ENCODE measurements at regions not wholly inside any gene's neighbourhood (a gene's known extent, or its start where the extent isn't known, plus 50 kb on each side); places are given as distances from the start of the nearest gene placed in this dataset.
"Not testable (repeated sequence)": the region's sequence is repeated elsewhere in the genome, so short reads cannot be mapped to it uniquely, and the experiment has no call there.

GRCh38 chr11:24274214-24274781 lies 222.6 kb upstream of the LUZP2 start:
- DNase-seq (ENCODE audit: low read depth), result not testable (repeated sequence)

- DNase-seq (ENCODE audit: low read depth), result no peak
Observed at GRCh38 chr11:24286238-24286637, 210.6 kb upstream of the LUZP2 start.

- no peak for DNase-seq (ENCODE audit: low read depth)
Observed at GRCh38 chr11:24289301-24289700, 207.6 kb upstream of the LUZP2 start.

- DNase-seq (ENCODE audit: low read depth), result no peak
Observed at GRCh38 chr11:24293964-24294363, 202.9 kb upstream of the LUZP2 start.

- no peak for DNase-seq (ENCODE audit: low read depth)
Observed at GRCh38 chr11:24295360-24295759, 201.5 kb upstream of the LUZP2 start.

GRCh38 chr11:24297461-24297860 lies 199.4 kb upstream of the LUZP2 start:
- no peak for DNase-seq (ENCODE audit: low read depth)

GRCh38 chr11:24298146-24298545 lies 198.7 kb upstream of the LUZP2 start:
- no peak for DNase-seq (ENCODE audit: low read depth)

GRCh38 chr11:24311974-24312373 lies 184.9 kb upstream of the LUZP2 start:
- no peak for DNase-seq (ENCODE audit: low read depth)

GRCh38 chr11:24312464-24313238 lies 184.2 kb upstream of the LUZP2 start:
- peak; percentile 4 for DNase-seq (ENCODE audit: low read depth)

- DNase-seq (ENCODE audit: low read depth), result no peak
Observed at GRCh38 chr11:24321229-24321628, 175.6 kb upstream of the LUZP2 start.

- no peak for DNase-seq (ENCODE audit: low read depth)
Observed at GRCh38 chr11:24324211-24324610, 172.6 kb upstream of the LUZP2 start.

GRCh38 chr11:24344222-24344621 lies 152.6 kb upstream of the LUZP2 start:
- DNase-seq (ENCODE audit: low read depth), result no peak

GRCh38 chr11:24348908-24349307 lies 147.9 kb upstream of the LUZP2 start:
- DNase-seq (ENCODE audit: low read depth), result no peak

- DNase-seq (ENCODE audit: low read depth), result no peak
Observed at GRCh38 chr11:24351179-24351578, 145.7 kb upstream of the LUZP2 start.

- DNase-seq (ENCODE audit: low read depth), result no peak
Observed at GRCh38 chr11:24356501-24356900, 140.4 kb upstream of the LUZP2 start.

GRCh38 chr11:24357620-24358410 lies 139.0 kb upstream of the LUZP2 start:
- DNase-seq (ENCODE audit: low read depth), result no peak

GRCh38 chr11:24372491-24372890 lies 124.4 kb upstream of the LUZP2 start:
- DNase-seq (ENCODE audit: low read depth), result no peak

- DNase-seq (ENCODE audit: low read depth), result no peak
Observed at GRCh38 chr11:24373516-24373915, 123.3 kb upstream of the LUZP2 start.

- DNase-seq (ENCODE audit: low read depth), result no peak
Observed at GRCh38 chr11:24375351-24375750, 121.5 kb upstream of the LUZP2 start.

- DNase-seq (ENCODE audit: low read depth), result no peak
Observed at GRCh38 chr11:24375931-24376330, 120.9 kb upstream of the LUZP2 start.

GRCh38 chr11:24383137-24383536 lies 113.7 kb upstream of the LUZP2 start:
- DNase-seq (ENCODE audit: low read depth), result no peak

- no peak for DNase-seq (ENCODE audit: low read depth)
Observed at GRCh38 chr11:24384240-24384639, 112.6 kb upstream of the LUZP2 start.

Data from CMK (cell line).